Parathyroid adenoma (tissue), 2 donors: ENCODE measurements at regions not wholly inside any gene's neighbourhood (a gene's known extent, or its start where the extent isn't known, plus 50 kb on each side); places are given as distances from the start of the nearest gene placed in this dataset.

Source experiments
- H2AFZ ChIP-seq: fragments of 300-600 bp; sonication (generic); one replicate; pipeline ENCODE4 v1.7.0; 2017; ENCODE audit warnings: antibody characterized with exemption, mild to moderate bottlenecking
- H3K27ac ChIP-seq: fragments of 300-600 bp; sonication (generic); one replicate; pipeline ENCODE4 v1.7.0; 2017
- H3K27me3 ChIP-seq: fragments of 300-600 bp; sonication (generic); one replicate; pipeline ENCODE4 v1.7.0; 2017; ENCODE audit warnings: low read length; ENCODE audit not compliant: control insufficient read depth, insufficient read depth
- H3K36me3 ChIP-seq: fragments of 300-600 bp; sonication (generic); one replicate; pipeline ENCODE4 v1.7.0; 2017; ENCODE audit warnings: low read length; ENCODE audit not compliant: control insufficient read depth, insufficient read depth
- H3K4me1 ChIP-seq: fragments of 300-600 bp; sonication (generic); one replicate; pipeline ENCODE4 v1.7.0; 2017; ENCODE audit warnings: control low read depth
- H3K4me2 ChIP-seq: fragments of 300-600 bp; sonication (generic); one replicate; pipeline ENCODE4 v1.7.0; 2017; ENCODE audit warnings: low read length
- H3K4me3 ChIP-seq: fragments of 300-600 bp; sonication (generic); one replicate; pipeline ENCODE4 v1.7.0; 2017; ENCODE audit warnings: low read depth, low read length
- H3K79me2 ChIP-seq: fragments of 300-600 bp; sonication (generic); one replicate; pipeline ENCODE4 v1.7.0; 2017; ENCODE audit warnings: control low read depth
- H3K9ac ChIP-seq: fragments of 300-600 bp; sonication (generic); one replicate; pipeline ENCODE4 v1.7.0; 2017; ENCODE audit warnings: mild to moderate bottlenecking
- H3K9me3 ChIP-seq: fragments of 300-600 bp; sonication (generic); one replicate; pipeline ENCODE4 v1.7.0; 2017; ENCODE audit warnings: low read length; ENCODE audit not compliant: control insufficient read depth
- CTCF ChIP-seq: fragments of 300-600 bp; sonication (generic); IDR thresholded peaks from one replicate; pipeline ENCODE4 v1.7.0; 2017; ENCODE audit warnings: antibody characterized with exemption, mild to moderate bottlenecking
- donor health status: primary hyperparathyroidism.

GRCh38 chr3:861721-862120 is 231.1 kb upstream of the CNTN6 start:
- Histone ChIP-seq H3K9ac (no peak overlapping the region), H3K27me3 (no peaks in the 10 kb centered on the region), H3K9me3 (no peaks in the 10 kb centered on the region), H3K36me3 (no peaks in the 10 kb centered on the region), H3K4me2 (no peak overlapping the region), H3K4me3 (no peak overlapping the region), H2AFZ (no peak overlapping the region), H3K4me1 (no peaks in the 10 kb centered on the region), H3K27ac (no peak overlapping the region), H3K79me2 (no peaks in the 10 kb centered on the region)
- TF ChIP-seq CTCF = no peak

GRCh38 chr3:869269-869668 is 223.6 kb upstream of the CNTN6 start:
- no peaks in the 10 kb centered on the region for H3K36me3 ChIP-seq
- no peak for TF ChIP-seq CTCF
- no peaks in the 10 kb centered on the region for H3K27me3 ChIP-seq
- no peak overlapping the region for H3K4me3 ChIP-seq
- H3K27ac ChIP-seq = no peak overlapping the region
- H3K79me2 ChIP-seq = no peaks in the 10 kb centered on the region
- H3K4me1 ChIP-seq = no peaks in the 10 kb centered on the region
- no peaks in the 10 kb centered on the region for H3K9me3 ChIP-seq
- H2AFZ ChIP-seq = no peak overlapping the region
- no peak overlapping the region for H3K9ac ChIP-seq
- H3K4me2 ChIP-seq = no peak overlapping the region

GRCh38 chr3:869734-870133 is 223.1 kb upstream of the CNTN6 start:
- Histone ChIP-seq H3K4me2 (no peak overlapping the region), H3K4me3 (no peak overlapping the region), H3K27ac (no peak overlapping the region), H3K4me1 (no peaks in the 10 kb centered on the region), H3K36me3 (no peaks in the 10 kb centered on the region), H3K9ac (no peak overlapping the region), H3K79me2 (no peaks in the 10 kb centered on the region), H3K9me3 (no peaks in the 10 kb centered on the region), H3K27me3 (no peaks in the 10 kb centered on the region), H2AFZ (no peak overlapping the region)
- no peak for TF ChIP-seq CTCF

GRCh38 chr3:871651-872050 is 221.2 kb upstream of the CNTN6 start:
- no peak for TF ChIP-seq CTCF
- Histone ChIP-seq H3K27me3 (no peaks in the 10 kb centered on the region), H2AFZ (no peak overlapping the region), H3K36me3 (no peaks in the 10 kb centered on the region), H3K9ac (no peak overlapping the region), H3K4me1 (no peaks in the 10 kb centered on the region), H3K79me2 (no peaks in the 10 kb centered on the region), H3K4me2 (no peak overlapping the region), H3K4me3 (no peak overlapping the region), H3K27ac (no peak overlapping the region), H3K9me3 (no peaks in the 10 kb centered on the region)

GRCh38 chr3:877001-877400 is 215.8 kb upstream of the CNTN6 start:
- Histone ChIP-seq H3K9ac (no peak overlapping the region), H3K27me3 (no peaks in the 10 kb centered on the region), H3K9me3 (no peaks in the 10 kb centered on the region), H3K36me3 (no peaks in the 10 kb centered on the region), H3K79me2 (no peaks in the 10 kb centered on the region), H3K27ac (no peak overlapping the region), H3K4me3 (no peak overlapping the region), H3K4me2 (no peak overlapping the region), H2AFZ (no peak overlapping the region), H3K4me1 (no peaks in the 10 kb centered on the region)
- no peak for TF ChIP-seq CTCF
